Thyroid gland (tissue), 4 donors: ENCODE measurements at regions not wholly inside any gene's neighbourhood (a gene's known extent, or its start where the extent isn't known, plus 50 kb on each side); places are given as distances from the start of the nearest gene placed in this dataset.

Experiments used
- POLR2A ChIP-seq, 2 donors: fragments of 450-650 bp; IDR thresholded peaks; one replicate each; pipeline ENCODE4 v1.6.1; 2017; ENCODE audit warnings: antibody characterized with exemption in 2 of 2, mild to moderate bottlenecking in 2 of 2, moderate library complexity in 1 of 2
- TF ChIP-seq, protein P1 (sequence below), 6 experiments: fragments of 200-600 bp in 3 of 6; fragments of 450-650 bp in 3 of 6; sonication (generic) in 3 of 6; IDR thresholded peaks; one replicate each; pipeline ENCODE4 v1.5.1; 2016 to 2019; ENCODE audit warnings: antibody characterized with exemption in 6 of 6, mild to moderate bottlenecking in 2 of 6, inconsistent platforms in 1 of 6, moderate library complexity in 1 of 6

DNA sequence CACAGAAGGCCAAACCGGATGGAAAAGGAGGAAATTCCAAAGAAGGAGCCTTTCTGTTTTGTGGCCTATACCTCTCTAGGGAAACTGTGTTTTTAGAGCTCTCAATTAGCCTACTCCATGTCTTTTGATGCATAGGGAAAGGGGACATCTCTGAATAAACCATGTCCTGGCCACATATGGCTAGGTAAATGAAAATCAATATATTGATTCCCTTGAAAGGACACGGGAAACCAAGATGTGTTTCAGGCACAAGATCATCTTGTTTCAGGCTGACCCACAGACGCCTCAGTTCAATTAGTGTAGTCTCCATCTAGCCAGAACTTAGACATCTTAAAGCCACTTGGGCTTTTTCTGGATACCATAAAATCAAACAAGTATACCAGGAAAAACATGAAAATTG is 363.1 kb downstream of the ENC1 start:
- TF ChIP-seq, protein P1, sequence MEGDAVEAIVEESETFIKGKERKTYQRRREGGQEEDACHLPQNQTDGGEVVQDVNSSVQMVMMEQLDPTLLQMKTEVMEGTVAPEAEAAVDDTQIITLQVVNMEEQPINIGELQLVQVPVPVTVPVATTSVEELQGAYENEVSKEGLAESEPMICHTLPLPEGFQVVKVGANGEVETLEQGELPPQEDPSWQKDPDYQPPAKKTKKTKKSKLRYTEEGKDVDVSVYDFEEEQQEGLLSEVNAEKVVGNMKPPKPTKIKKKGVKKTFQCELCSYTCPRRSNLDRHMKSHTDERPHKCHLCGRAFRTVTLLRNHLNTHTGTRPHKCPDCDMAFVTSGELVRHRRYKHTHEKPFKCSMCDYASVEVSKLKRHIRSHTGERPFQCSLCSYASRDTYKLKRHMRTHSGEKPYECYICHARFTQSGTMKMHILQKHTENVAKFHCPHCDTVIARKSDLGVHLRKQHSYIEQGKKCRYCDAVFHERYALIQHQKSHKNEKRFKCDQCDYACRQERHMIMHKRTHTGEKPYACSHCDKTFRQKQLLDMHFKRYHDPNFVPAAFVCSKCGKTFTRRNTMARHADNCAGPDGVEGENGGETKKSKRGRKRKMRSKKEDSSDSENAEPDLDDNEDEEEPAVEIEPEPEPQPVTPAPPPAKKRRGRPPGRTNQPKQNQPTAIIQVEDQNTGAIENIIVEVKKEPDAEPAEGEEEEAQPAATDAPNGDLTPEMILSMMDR (IDR thresholded peaks at IDR 0.05): no peak
- no peak for TF ChIP-seq POLR2A (IDR thresholded peaks at IDR 0.05)
